ENCODE measurements at regions not wholly inside any gene's neighbourhood (a gene's known extent, or its start where the extent isn't known, plus 50 kb on each side); places are given as distances from the start of the nearest gene placed in this dataset.

DNA sequence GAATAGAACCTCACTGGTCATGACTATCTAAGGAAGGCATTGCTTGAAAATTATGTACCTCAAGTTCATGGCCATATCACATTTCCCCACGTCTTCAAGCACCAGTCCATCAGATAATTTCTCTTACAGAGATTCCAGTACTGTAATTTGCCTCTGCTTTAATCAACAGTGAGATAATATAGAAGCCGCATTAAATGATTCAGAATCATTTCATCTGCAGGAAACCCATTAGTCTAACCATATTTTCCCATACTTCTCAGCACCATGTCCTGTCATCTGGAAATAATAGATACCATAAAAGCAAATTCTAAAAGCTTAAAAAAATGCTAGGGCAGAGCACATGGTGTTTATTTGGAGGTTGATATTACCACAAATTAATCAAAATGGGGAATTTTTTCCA, 310.3 kb upstream of the SLIT2 start:
- no peaks in the 10 kb centered on the region for H3K27me3 ChIP-seq (ENCODE audit: insufficient read depth, poor library complexity, severe bottlenecking)
- no peak for DNase-seq (ENCODE audit: low read depth in 1 of 2, low spot score in 1 of 2)
- no peak for TF ChIP-seq GABPA (IDR thresholded peaks at IDR 0.05; ENCODE audit: low read depth)
- no peak for TF ChIP-seq SPI1 (IDR thresholded peaks at IDR 0.05; ENCODE audit: borderline replicate concordance, low read depth)
- TF ChIP-seq CTCF (IDR thresholded peaks at IDR 0.05; ENCODE audit: insufficient read depth, low read length), result no peak
- TF ChIP-seq, protein P1, sequence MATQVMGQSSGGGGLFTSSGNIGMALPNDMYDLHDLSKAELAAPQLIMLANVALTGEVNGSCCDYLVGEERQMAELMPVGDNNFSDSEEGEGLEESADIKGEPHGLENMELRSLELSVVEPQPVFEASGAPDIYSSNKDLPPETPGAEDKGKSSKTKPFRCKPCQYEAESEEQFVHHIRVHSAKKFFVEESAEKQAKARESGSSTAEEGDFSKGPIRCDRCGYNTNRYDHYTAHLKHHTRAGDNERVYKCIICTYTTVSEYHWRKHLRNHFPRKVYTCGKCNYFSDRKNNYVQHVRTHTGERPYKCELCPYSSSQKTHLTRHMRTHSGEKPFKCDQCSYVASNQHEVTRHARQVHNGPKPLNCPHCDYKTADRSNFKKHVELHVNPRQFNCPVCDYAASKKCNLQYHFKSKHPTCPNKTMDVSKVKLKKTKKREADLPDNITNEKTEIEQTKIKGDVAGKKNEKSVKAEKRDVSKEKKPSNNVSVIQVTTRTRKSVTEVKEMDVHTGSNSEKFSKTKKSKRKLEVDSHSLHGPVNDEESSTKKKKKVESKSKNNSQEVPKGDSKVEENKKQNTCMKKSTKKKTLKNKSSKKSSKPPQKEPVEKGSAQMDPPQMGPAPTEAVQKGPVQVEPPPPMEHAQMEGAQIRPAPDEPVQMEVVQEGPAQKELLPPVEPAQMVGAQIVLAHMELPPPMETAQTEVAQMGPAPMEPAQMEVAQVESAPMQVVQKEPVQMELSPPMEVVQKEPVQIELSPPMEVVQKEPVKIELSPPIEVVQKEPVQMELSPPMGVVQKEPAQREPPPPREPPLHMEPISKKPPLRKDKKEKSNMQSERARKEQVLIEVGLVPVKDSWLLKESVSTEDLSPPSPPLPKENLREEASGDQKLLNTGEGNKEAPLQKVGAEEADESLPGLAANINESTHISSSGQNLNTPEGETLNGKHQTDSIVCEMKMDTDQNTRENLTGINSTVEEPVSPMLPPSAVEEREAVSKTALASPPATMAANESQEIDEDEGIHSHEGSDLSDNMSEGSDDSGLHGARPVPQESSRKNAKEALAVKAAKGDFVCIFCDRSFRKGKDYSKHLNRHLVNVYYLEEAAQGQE (IDR thresholded peaks at IDR 0.05; ENCODE audit: insufficient replicate concordance, low read depth), result no peak
- no peak for TF ChIP-seq POLR2AphosphoS5 (IDR thresholded peaks at IDR 0.05; ENCODE audit: low read depth)
- H3K4me3 ChIP-seq (replicated peaks; ENCODE audit: insufficient read depth, low read length), result no peak overlapping the region
- no peak overlapping the region for H3K27ac ChIP-seq (replicated peaks)

GRCh38 chr4:19940861-19941260, 310.8 kb upstream of the SLIT2 start:
- TF ChIP-seq CTCF (IDR thresholded peaks at IDR 0.05; ENCODE audit: insufficient read depth, low read length) (no peak), SPI1 (IDR thresholded peaks at IDR 0.05; ENCODE audit: borderline replicate concordance, low read depth) (no peak), GABPA (IDR thresholded peaks at IDR 0.05; ENCODE audit: low read depth) (no peak)
- TF ChIP-seq, protein P1 (IDR thresholded peaks at IDR 0.05; ENCODE audit: insufficient replicate concordance, low read depth), result no peak
- Histone ChIP-seq H3K27me3 (ENCODE audit: insufficient read depth, poor library complexity, severe bottlenecking) (no peaks in the 10 kb centered on the region), H3K4me3 (replicated peaks; ENCODE audit: insufficient read depth, low read length) (no peak overlapping the region), H3K27ac (replicated peaks) (no peak overlapping the region)
- DNase-seq (ENCODE audit: low read depth in 1 of 2, low spot score in 1 of 2), result no peak

DNA sequence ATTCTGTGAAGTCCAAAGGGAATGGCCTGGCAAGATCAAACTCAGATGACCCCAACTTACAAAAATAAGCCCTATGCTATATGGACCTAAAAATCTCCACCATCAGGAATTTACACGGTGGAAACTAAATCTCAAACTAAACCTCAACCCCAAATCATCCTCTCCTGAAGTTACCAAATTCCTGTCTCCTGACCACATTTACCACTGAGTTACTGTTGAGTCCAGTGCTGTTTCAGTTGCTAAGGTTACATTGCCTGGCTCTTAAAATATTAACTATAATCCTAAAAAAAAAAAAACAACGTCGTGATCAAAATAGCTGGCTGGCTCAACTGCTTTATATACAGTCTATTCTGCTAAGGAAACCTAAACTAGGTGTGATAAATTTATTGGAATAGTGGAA, 315.2 kb upstream of the SLIT2 start:
- Histone ChIP-seq H3K27ac (replicated peaks) (no peak overlapping the region), H3K27me3 (ENCODE audit: insufficient read depth, poor library complexity, severe bottlenecking) (no peaks in the 10 kb centered on the region), H3K4me3 (replicated peaks; ENCODE audit: insufficient read depth, low read length) (no peak overlapping the region)
- no peak for DNase-seq (ENCODE audit: low read depth in 1 of 2, low spot score in 1 of 2)
- TF ChIP-seq, protein P1 (IDR thresholded peaks at IDR 0.05; ENCODE audit: insufficient replicate concordance, low read depth), result no peak
- TF ChIP-seq GABPA (IDR thresholded peaks at IDR 0.05; ENCODE audit: low read depth), result no peak
- TF ChIP-seq SPI1 (IDR thresholded peaks at IDR 0.05; ENCODE audit: borderline replicate concordance, low read depth), result no peak
- no peak for TF ChIP-seq POLR2AphosphoS5 (IDR thresholded peaks at IDR 0.05; ENCODE audit: low read depth)
- no peak for TF ChIP-seq CTCF (IDR thresholded peaks at IDR 0.05; ENCODE audit: insufficient read depth, low read length)

Data from HL-60 (cell line).